ENCODE measurements at regions not wholly inside any gene's neighbourhood (a gene's known extent, or its start where the extent isn't known, plus 50 kb on each side); places are given as distances from the start of the nearest gene placed in this dataset.

DNA sequence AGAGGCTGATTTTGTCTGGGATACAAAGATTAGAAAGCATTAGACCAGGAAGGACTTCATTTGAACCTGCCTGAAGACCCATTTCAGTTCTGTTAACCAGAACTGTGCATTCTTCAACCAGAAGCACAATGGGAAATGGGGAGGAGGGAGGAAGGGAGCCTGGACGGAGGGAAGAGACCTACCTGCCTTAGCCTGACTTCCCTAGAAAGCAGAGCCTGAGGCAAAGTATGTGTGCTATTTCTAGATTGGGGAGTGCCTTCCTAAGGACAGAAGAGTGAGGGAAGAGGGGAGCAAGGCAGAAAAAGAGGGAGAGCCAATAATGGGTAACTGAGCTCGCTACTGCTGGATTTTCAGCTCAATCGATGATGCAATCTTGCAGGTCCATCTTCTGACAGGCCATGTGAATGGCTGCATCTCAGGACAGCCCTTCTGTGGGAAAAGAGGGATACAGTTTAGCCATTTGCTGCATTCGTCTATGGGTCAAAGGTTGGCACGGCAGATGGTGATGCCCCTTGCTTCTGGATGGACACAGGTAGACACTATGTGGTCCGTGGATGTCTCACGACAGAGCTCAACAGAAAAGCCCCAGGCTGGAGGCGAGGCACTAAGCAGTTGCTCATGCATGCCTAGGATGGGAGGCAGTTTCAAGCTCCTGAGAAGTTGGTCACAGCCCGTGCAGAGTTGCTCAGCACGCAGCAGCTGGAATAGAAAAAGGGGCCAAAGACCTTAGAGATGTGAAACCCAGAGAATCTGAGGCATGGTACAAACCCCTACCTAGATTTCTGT lies 78.8 kb upstream of the UBL3 start:
- no peaks in the 10 kb centered on the region for H3K9me3 ChIP-seq (ENCODE audit: control insufficient read depth, low read length)
- no peaks in the 10 kb centered on the region for H3K4me1 ChIP-seq
- H3K9ac ChIP-seq: no peak overlapping the region
- no peak overlapping the region for H3K27ac ChIP-seq
- TF ChIP-seq CTCF (IDR thresholded peaks at IDR 0.05): no peak
- H3K4me2 ChIP-seq (ENCODE audit: low read length): no peak overlapping the region
- no peak overlapping the region for H3K4me3 ChIP-seq (ENCODE audit: low read depth, low read length)
- no peaks in the 10 kb centered on the region for H3K79me2 ChIP-seq
- H3K27me3 ChIP-seq (ENCODE audit: control insufficient read depth, insufficient read depth, low read length): no peaks in the 10 kb centered on the region
- H3K36me3 ChIP-seq (ENCODE audit: control insufficient read depth, insufficient read depth, low read length): no peaks in the 10 kb centered on the region
- H2AFZ ChIP-seq: no peak overlapping the region

DNA sequence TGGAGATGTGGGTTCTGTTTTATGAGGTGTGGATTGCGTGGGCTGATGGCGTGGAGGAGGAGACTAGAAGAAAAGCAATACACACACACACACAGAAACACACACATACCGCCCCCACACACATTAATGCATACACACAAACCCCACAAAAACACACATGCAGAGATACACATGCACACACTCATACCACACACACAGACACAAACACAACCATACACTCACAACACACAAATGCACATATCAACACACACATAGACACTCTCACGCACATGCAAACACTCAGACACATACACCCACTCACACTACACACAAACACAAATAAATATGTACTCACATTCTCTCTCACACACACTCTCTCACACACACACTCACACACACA lies 75.7 kb upstream of the UBL3 start:
- H3K27ac ChIP-seq: no peak overlapping the region
- H3K4me2 ChIP-seq (ENCODE audit: low read length): no peak overlapping the region
- no peaks in the 10 kb centered on the region for H3K9me3 ChIP-seq (ENCODE audit: control insufficient read depth, low read length)

DNA sequence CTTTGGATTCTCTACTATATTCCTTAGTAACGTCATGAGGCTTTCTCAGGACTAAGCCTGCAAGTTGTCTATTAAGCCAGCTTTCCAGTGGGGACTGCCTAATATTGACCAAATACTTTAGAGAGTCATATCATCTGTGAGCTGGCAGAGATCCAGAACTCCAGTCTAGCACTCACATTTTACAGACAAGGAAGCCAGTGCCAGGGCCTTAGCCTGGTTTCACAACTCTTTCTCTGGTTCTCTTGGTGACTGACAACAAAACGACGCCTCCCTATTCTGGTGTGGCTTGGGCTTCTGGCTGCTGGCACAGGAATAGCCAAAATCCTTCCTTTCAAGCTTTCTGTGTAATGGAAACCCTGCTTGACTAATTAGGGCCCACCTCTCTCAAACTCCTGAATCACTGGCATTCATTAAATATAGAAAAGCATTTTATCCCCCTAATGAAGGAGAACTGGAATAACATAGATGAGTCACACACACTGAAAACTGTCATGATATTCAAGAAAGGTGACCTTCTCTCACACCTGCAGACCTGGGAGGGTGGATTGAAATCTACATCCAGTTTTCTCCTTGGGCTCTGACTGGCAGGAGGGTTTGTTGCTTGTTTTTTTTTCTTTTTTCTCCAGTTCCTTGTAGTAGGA lies 75.2 kb upstream of the UBL3 start:
- Histone ChIP-seq H3K27ac (no peak overlapping the region), H3K9ac (no peak overlapping the region), H3K36me3 (ENCODE audit: control insufficient read depth, insufficient read depth, low read length) (no peaks in the 10 kb centered on the region), H2AFZ (no peak overlapping the region), H3K4me2 (ENCODE audit: low read length) (no peak overlapping the region), H3K4me1 (peaks cover 7% of the 10 kb centered on the region), H3K79me2 (no peaks in the 10 kb centered on the region), H3K9me3 (ENCODE audit: control insufficient read depth, low read length) (no peaks in the 10 kb centered on the region), H3K4me3 (ENCODE audit: low read depth, low read length) (no peak overlapping the region), H3K27me3 (ENCODE audit: control insufficient read depth, insufficient read depth, low read length) (no peaks in the 10 kb centered on the region)
- TF ChIP-seq CTCF (IDR thresholded peaks at IDR 0.05): no peak

More for the DNA sequence above, 75.7 kb upstream of the UBL3 start:
- Histone ChIP-seq H3K4me1 (peaks cover 7% of the 10 kb centered on the region), H3K4me3 (ENCODE audit: low read depth, low read length) (no peak overlapping the region), H3K79me2 (no peaks in the 10 kb centered on the region), H2AFZ (no peak overlapping the region), H3K27me3 (ENCODE audit: control insufficient read depth, insufficient read depth, low read length) (no peaks in the 10 kb centered on the region), H3K36me3 (ENCODE audit: control insufficient read depth, insufficient read depth, low read length) (no peaks in the 10 kb centered on the region), H3K9ac (no peak overlapping the region)
- no peak for TF ChIP-seq CTCF (IDR thresholded peaks at IDR 0.05)

DNA sequence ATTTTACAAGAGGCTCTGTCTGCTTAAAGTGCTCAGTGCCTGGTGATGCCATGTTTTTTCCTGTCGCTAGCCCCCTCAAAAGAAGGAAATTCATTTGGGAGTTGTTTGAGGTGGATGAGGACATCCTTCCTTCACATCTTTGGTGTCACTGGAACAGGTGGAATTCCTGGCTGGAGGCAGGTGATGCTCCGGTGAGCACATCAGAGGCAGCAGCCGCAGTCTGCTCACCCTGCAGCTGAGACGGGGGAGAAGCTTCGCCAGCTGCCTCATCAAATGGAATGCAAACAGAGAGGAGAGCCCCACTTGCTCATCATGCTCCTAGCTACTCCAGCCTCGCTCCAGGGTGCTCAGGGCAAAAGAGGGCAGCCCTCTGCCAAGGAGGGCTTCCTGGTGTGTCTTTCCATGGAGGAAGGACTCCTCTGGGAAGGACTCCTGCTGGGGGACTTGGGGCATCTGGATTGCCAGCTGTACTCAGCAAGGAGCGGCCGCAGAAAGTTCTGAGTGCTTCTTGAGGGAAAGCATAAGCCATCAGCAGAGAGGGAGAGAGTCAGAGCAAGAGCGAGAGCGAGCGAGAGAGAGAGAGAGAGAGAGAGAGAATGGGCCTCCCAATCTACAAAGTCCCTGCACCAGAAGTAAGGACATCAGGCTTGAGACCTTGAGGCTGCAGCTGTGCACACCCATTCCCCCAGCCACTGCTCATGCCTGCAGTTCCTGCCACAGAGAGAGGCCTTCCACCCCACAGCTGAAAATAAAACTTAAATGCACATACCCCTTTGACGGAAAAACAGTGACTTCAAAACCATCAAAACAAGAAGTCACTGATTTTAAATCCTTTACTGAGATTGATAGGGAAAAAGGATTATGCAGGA lies 74.3 kb upstream of the UBL3 start:
- H3K9me3 ChIP-seq (ENCODE audit: control insufficient read depth, low read length): no peaks in the 10 kb centered on the region
- H3K4me1 ChIP-seq: peaks cover 7% of the 10 kb centered on the region
- TF ChIP-seq CTCF (IDR thresholded peaks at IDR 0.05): no peak
- H3K79me2 ChIP-seq: no peaks in the 10 kb centered on the region
- H3K36me3 ChIP-seq (ENCODE audit: control insufficient read depth, insufficient read depth, low read length): no peaks in the 10 kb centered on the region
- H3K4me2 ChIP-seq (ENCODE audit: low read length): no peak overlapping the region
- H3K9ac ChIP-seq: no peak overlapping the region
- H3K27ac ChIP-seq: no peak overlapping the region
- no peaks in the 10 kb centered on the region for H3K27me3 ChIP-seq (ENCODE audit: control insufficient read depth, insufficient read depth, low read length)
- H3K4me3 ChIP-seq (ENCODE audit: low read depth, low read length): no peak overlapping the region
- no peak overlapping the region for H2AFZ ChIP-seq

Measured in parathyroid adenoma (tissue), 2 donors.